ENCODE measurements at regions not wholly inside any gene's neighbourhood (a gene's known extent, or its start where the extent isn't known, plus 50 kb on each side); places are given as distances from the start of the nearest gene placed in this dataset.
"Not testable (repeated sequence)": the region's sequence is repeated elsewhere in the genome, so short reads cannot be mapped to it uniquely, and the experiment has no call there.

GRCh38 chr6:168939041-168939440 lies 314.6 kb downstream of the THBS2 start:
- Histone ChIP-seq H3K27me3 (peaks cover 0 to 36% of the 10 kb centered on the region in 2 donors), H3K4me3 (no peak overlapping the region), H3K9me3 (no peaks in the 10 kb centered on the region), H3K36me3 (no peaks in the 10 kb centered on the region), H3K4me1 (no peaks in the 10 kb centered on the region), H3K27ac (no peak overlapping the region)
- TF ChIP-seq CTCF (IDR thresholded peaks at IDR 0.05), result no peak
- intact Hi-C loops (cut with DNase I), result no loop called here
- DNase-seq (no peak), ATAC-seq (no peak)

GRCh38 chr6:168938546-168938945 lies 315.1 kb downstream of the THBS2 start:
- DNase-seq (no peak), ATAC-seq (no peak)
- Histone ChIP-seq H3K9me3 (no peaks in the 10 kb centered on the region), H3K4me3 (no peak overlapping the region), H3K27me3 (peaks cover 0 to 36% of the 10 kb centered on the region in 2 donors), H3K36me3 (no peaks in the 10 kb centered on the region), H3K4me1 (no peaks in the 10 kb centered on the region), H3K27ac (no peak overlapping the region)
- no peak for TF ChIP-seq CTCF (IDR thresholded peaks at IDR 0.05)
- intact Hi-C loops (cut with DNase I), result no loop called here

- no peak overlapping the region for H3K27ac ChIP-seq
- DNase-seq, result no peak
- no peak for TF ChIP-seq CTCF (IDR thresholded peaks at IDR 0.05)
- ATAC-seq, result no peak
- intact Hi-C loops (cut with DNase I), result no loop called here
- no peaks in the 10 kb centered on the region for H3K4me1 ChIP-seq
- peaks cover 0 to 36% of the 10 kb centered on the region in 2 donors for H3K27me3 ChIP-seq
- no peaks in the 10 kb centered on the region for H3K36me3 ChIP-seq
- H3K4me3 ChIP-seq, result no peak overlapping the region
- H3K9me3 ChIP-seq, result no peaks in the 10 kb centered on the region
These were observed 316.6 kb downstream of the THBS2 start for GRCh38 chr6:168937054-168937453.

GRCh38 chr6:168935628-168936010 lies 318.0 kb downstream of the THBS2 start:
- H3K27me3 ChIP-seq, result peaks cover 0 to 36% of the 10 kb centered on the region in 2 donors
- no peak overlapping the region for H3K27ac ChIP-seq
- H3K4me3 ChIP-seq, result no peak overlapping the region
- H3K4me1 ChIP-seq, result no peaks in the 10 kb centered on the region
- intact Hi-C loops (cut with DNase I), result no loop called here
- DNase-seq (no peak), ATAC-seq (no peak)
- H3K36me3 ChIP-seq, result no peaks in the 10 kb centered on the region
- TF ChIP-seq CTCF (IDR thresholded peaks at IDR 0.05), result no peak
- H3K9me3 ChIP-seq, result no peaks in the 10 kb centered on the region

GRCh38 chr6:168934660-168935627 lies 318.7 kb downstream of the THBS2 start:
- no peaks in the 10 kb centered on the region for H3K4me1 ChIP-seq
- DNase-seq (no peak), ATAC-seq (no peak)
- intact Hi-C loops (cut with DNase I), result no loop called here
- H3K27ac ChIP-seq, result no peak overlapping the region
- H3K4me3 ChIP-seq, result no peak overlapping the region
- H3K36me3 ChIP-seq, result no peaks in the 10 kb centered on the region
- H3K9me3 ChIP-seq, result no peaks in the 10 kb centered on the region
- peaks cover 0 to 30% of the 10 kb centered on the region in 2 donors for H3K27me3 ChIP-seq
- no peak for TF ChIP-seq CTCF (IDR thresholded peaks at IDR 0.05)

- H3K4me1 ChIP-seq; H3K27ac ChIP-seq; H3K36me3 ChIP-seq; H3K4me3 ChIP-seq; DNase-seq; ATAC-seq; intact Hi-C loops (cut with DNase I); H3K9me3 ChIP-seq: not testable (repeated sequence)
- peaks cover 0 to 14% of the 10 kb centered on the region in 2 donors for H3K27me3 ChIP-seq
These were observed 321.5 kb downstream of the THBS2 start for GRCh38 chr6:168932171-168932570.

GRCh38 chr6:168931072-168931471 lies 322.6 kb downstream of the THBS2 start:
- intact Hi-C loops (cut with DNase I); ATAC-seq; DNase-seq: not testable (repeated sequence)

More at GRCh38 chr6:168931072-168931471, 322.6 kb downstream of the THBS2 start:
- H3K4me3 ChIP-seq, H3K36me3 ChIP-seq, H3K27ac ChIP-seq, H3K4me1 ChIP-seq, H3K9me3 ChIP-seq: not testable (repeated sequence)
- peaks cover 0 to 14% of the 10 kb centered on the region in 2 donors for H3K27me3 ChIP-seq
